ENCODE measurements at regions not wholly inside any gene's neighbourhood (a gene's known extent, or its start where the extent isn't known, plus 50 kb on each side); places are given as distances from the start of the nearest gene placed in this dataset.
"Not testable (repeated sequence)": the region's sequence is repeated elsewhere in the genome, so short reads cannot be mapped to it uniquely, and the experiment has no call there.

DNA sequence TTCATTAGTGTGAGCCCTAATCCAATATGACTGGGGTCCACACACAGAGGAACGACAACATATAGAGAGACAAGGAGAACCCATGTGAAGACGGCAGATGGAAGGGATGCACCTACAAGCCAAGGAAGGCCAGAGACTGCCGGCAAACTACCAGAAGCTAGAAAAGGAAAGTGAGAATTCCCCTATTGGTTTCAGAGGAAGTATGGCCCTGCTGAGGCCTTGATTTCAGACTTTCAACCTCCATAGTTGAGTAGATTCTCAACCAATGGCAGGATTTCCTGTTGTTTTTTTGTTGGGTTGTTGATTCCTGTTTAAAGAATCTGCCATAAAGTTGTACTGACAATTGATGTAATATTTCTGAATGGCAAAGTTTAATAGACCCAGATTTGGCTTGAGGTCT is 241.5 kb downstream of the SATB2 start:
- ChIA-PET CTCF (no interaction called here), POLR2A (no interaction called here)
- peaks cover 8% of the 10 kb centered on the region for H3K9me3 Mint-ChIP-seq
- no peaks in the 10 kb centered on the region for H3K27me3 Mint-ChIP-seq
- no peak overlapping the region for H3K4me3 Mint-ChIP-seq
- DNase-seq = no peak
- no peaks in the 10 kb centered on the region for H3K4me1 Mint-ChIP-seq (ENCODE audit: low read depth)
- H3K36me3 Mint-ChIP-seq = no peaks in the 10 kb centered on the region
- intact Hi-C loops (cut with micrococcal nuclease) = no loop called here
- H3K27ac Mint-ChIP-seq = no peak overlapping the region

DNA sequence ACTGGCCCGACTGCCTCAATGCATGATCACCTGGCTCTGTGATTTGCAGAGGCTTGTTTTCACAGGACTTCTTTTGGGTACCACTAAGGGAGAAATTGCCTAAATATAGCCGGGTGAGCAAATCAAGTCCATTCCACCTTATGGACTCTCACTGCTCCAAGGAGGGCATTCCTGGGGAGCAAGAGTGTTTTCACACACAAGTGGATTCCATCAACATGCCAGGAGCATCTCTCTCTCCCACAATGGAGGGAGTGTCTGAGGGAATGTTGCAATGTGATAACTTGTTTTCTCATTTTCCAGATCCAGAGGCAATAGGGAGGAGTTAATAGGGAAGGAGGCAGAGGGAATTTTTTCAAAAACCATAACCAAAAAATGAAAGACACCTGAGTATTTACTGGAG is 250.7 kb downstream of the SATB2 start:
- Mint-ChIP-seq H3K4me1 (ENCODE audit: low read depth) (no peaks in the 10 kb centered on the region), H3K36me3 (no peaks in the 10 kb centered on the region), H3K4me3 (no peak overlapping the region), H3K9me3 (peaks cover 9% of the 10 kb centered on the region), H3K27ac (no peak overlapping the region), H3K27me3 (no peaks in the 10 kb centered on the region)
- ChIA-PET POLR2A (no interaction called here), CTCF (no interaction called here)
- intact Hi-C loops (cut with micrococcal nuclease) = no loop called here
- no peak for DNase-seq

DNA sequence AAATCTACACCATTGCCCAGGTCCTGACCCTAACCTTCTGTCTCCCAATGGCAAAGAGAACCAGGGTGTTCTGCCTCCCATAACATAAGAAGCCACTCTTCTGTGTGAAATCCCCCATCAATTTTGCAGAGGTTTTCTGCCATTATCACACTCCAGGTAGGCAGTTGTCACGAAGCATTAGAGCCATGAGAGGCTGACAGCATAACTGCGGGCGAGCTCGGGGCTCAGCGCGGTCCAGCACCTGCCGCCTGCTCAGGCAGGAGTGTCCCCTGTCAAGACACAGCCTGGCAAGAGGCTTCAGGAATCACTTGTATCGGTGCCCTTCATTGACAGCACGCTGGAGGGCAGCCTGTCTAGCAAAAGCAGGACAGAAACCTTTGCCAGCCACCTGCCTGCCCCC is 251.2 kb downstream of the SATB2 start:
- intact Hi-C loops (cut with micrococcal nuclease) = no loop called here
- POLR2A ChIA-PET = no interaction called here
- no peaks in the 10 kb centered on the region for H3K27me3 Mint-ChIP-seq

DNA sequence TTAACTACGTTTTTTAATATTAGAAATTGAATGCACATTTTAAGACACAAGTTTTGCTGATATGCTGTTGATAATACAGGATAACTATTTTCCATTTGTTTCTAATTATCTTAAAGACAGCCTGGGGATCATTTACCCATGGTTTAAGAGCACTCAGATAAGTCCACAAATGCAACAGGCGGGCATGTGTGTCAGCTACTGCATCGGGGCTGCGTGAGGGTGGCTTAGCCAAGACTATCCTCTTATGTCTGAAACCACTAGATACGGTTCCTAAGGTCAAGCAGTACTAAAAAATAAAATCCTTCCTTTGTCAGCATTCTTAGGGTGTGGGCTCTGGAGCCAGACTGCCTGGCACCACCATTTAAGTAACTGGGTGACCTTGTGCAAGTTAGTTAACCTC is 254.8 kb downstream of the SATB2 start:
- intact Hi-C loops (cut with micrococcal nuclease) = no loop called here
- ChIA-PET CTCF (no interaction called here), POLR2A (no interaction called here)
- Mint-ChIP-seq H3K4me1 (ENCODE audit: low read depth) (no peaks in the 10 kb centered on the region), H3K4me3 (no peak overlapping the region), H3K9me3 (no peaks in the 10 kb centered on the region), H3K27me3 (no peaks in the 10 kb centered on the region), H3K27ac (no peak overlapping the region), H3K36me3 (no peaks in the 10 kb centered on the region)
- DNase-seq = no peak

More for the DNA sequence above, 251.2 kb downstream of the SATB2 start:
- no peaks in the 10 kb centered on the region for H3K36me3 Mint-ChIP-seq
- peaks cover 4% of the 10 kb centered on the region for H3K9me3 Mint-ChIP-seq
- DNase-seq = no peak
- no peaks in the 10 kb centered on the region for H3K4me1 Mint-ChIP-seq (ENCODE audit: low read depth)
- no peak overlapping the region for H3K27ac Mint-ChIP-seq
- H3K4me3 Mint-ChIP-seq = no peak overlapping the region
- CTCF ChIA-PET = no interaction called here

DNA sequence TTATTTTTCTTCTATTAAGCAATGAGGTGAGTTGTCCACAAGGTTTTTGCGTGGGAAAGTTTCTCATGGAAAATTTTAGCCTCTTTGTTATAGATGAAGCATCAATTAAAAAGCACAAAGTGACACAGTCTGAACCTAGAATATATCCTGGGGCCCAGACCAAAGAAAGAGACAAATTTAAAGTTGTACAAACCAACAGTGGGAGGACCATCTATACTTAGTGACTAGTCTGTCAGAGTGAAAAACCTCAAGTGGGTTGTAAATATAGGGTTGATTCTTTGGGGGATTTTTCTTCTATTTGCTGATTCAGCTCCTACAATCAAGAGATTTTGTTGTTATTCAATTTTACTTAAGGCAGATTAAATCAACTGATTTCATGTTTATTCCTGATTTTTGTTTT is 256.2 kb downstream of the SATB2 start:
- no peaks in the 10 kb centered on the region for H3K27me3 Mint-ChIP-seq
- ChIA-PET POLR2A (no interaction called here), CTCF (interaction anchor here (0.6 kb wide), 1 partner anchor 597 kb away, joined by 3 read pairs; no protein-coding TSS in a partner anchor)
- no peaks in the 10 kb centered on the region for H3K36me3 Mint-ChIP-seq
- no peak overlapping the region for H3K4me3 Mint-ChIP-seq
- no peaks in the 10 kb centered on the region for H3K9me3 Mint-ChIP-seq
- DNase-seq = no peak
- no peaks in the 10 kb centered on the region for H3K4me1 Mint-ChIP-seq (ENCODE audit: low read depth)
- no peak overlapping the region for H3K27ac Mint-ChIP-seq
- intact Hi-C loops (cut with micrococcal nuclease) = no loop called here

DNA sequence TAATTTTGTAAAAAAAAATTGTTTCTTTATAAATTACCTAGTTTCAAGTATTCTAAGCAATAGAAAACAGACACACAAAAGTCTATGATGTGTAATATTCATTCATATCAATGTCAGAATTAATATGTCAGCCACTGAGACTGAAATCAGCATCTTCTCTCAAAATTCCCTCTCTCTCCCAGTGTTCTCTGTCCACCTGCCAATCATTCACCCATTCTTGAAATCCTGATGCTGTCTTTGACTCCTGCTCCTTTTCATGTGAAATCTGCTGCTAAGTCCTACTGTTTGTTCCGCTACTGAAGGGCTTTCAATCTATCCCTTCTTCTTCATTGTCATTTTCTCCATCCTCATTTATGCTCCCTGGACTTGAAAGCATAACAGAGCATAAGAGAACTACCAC is 257.9 kb downstream of the SATB2 start:
- intact Hi-C loops (cut with micrococcal nuclease) = no loop called here
- Mint-ChIP-seq H3K4me3 (no peak overlapping the region), H3K9me3 (no peaks in the 10 kb centered on the region), H3K27ac (no peak overlapping the region), H3K4me1 (ENCODE audit: low read depth) (no peaks in the 10 kb centered on the region), H3K27me3 (no peaks in the 10 kb centered on the region), H3K36me3 (no peaks in the 10 kb centered on the region)
- no peak for DNase-seq
- CTCF ChIA-PET = no interaction called here
- POLR2A ChIA-PET = no interaction called here

DNA sequence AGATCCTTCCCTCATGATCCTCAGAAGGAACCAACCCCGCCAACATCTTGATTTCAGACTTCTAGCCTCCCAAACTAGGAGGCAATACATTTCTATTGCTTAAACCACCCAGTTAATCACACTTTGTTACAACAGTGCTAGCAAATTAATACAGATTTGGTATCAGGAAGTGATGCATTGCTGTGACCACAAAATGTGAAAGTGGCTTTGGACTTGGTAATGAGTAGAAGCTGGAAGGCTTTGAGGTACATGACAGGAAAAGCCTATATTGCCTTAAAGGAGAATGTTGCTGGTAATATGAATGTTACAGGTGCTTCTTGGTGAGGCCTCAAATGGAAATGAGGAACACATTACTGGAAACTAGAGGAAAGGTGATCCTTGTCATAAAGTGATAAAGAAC is 260.3 kb downstream of the SATB2 start:
- CTCF ChIA-PET = no interaction called here
- Mint-ChIP-seq H3K4me3 (no peak overlapping the region), H3K27ac (no peak overlapping the region)

DNA sequence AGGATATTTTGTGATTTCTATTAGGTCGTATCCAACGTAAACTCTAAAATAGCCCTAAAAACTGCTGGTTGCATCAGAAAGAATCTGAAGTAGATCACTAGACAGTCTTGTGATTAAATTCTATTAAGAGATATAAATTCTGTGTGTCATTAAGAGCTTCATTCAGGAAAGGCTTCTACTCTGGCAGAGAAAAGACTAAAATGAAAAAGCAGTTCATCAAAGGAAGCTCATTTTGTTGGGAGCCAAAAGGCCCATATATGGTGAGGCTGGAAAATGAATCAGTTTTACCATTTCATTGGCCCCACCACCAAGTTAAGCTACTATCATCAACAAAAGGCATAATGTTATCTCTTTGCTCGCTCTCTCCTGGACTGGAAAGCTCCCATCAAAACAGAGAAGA is 261.1 kb downstream of the SATB2 start:
- Mint-ChIP-seq H3K27me3 (no peaks in the 10 kb centered on the region), H3K36me3 (no peaks in the 10 kb centered on the region), H3K4me3 (no peak overlapping the region), H3K9me3 (no peaks in the 10 kb centered on the region), H3K27ac (no peak overlapping the region), H3K4me1 (ENCODE audit: low read depth) (no peaks in the 10 kb centered on the region)
- CTCF ChIA-PET = no interaction called here
- POLR2A ChIA-PET = no interaction called here
- no peak for DNase-seq
- intact Hi-C loops (cut with micrococcal nuclease) = no loop called here

More for the DNA sequence above, 260.3 kb downstream of the SATB2 start:
- POLR2A ChIA-PET = no interaction called here
- no peak for DNase-seq
- Mint-ChIP-seq H3K36me3 (no peaks in the 10 kb centered on the region), H3K9me3 (no peaks in the 10 kb centered on the region), H3K27me3 (no peaks in the 10 kb centered on the region), H3K4me1 (ENCODE audit: low read depth) (no peaks in the 10 kb centered on the region)
- intact Hi-C loops (cut with micrococcal nuclease) = no loop called here

DNA sequence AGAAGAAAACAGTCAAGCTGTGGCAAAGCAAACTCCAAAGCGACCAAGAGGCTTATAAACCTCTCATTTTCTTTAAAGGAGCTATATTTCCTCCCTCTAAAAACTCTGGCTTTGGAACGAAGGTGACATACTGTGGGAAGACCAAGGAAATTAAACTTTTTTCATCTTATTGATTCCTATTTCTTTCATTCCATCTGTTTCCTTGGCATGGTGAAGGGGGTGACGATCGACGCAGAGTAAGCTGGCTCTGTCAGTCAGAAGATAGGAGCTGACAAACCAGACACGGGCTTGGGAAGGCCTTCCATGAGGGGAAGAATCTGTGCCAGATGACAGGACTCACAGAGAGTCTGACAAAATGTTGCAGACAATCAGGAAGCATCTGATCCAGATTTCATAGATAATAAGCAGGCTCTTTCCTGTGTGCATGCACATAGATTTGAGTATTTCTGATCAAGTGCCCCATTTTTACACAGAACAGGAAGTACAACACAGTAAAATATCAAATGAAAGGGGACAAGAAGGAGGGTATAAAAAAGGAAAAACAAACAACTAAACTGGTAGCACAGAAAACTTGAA is 261.7 kb downstream of the SATB2 start:
- Mint-ChIP-seq H3K9me3 (no peaks in the 10 kb centered on the region), H3K27ac (no peak overlapping the region), H3K36me3 (no peaks in the 10 kb centered on the region), H3K27me3 (no peaks in the 10 kb centered on the region), H3K4me1 (ENCODE audit: low read depth) (no peaks in the 10 kb centered on the region), H3K4me3 (no peak overlapping the region)
- CTCF ChIA-PET = no interaction called here
- intact Hi-C loops (cut with micrococcal nuclease) = no loop called here
- POLR2A ChIA-PET = no interaction called here
- DNase-seq = no peak

DNA sequence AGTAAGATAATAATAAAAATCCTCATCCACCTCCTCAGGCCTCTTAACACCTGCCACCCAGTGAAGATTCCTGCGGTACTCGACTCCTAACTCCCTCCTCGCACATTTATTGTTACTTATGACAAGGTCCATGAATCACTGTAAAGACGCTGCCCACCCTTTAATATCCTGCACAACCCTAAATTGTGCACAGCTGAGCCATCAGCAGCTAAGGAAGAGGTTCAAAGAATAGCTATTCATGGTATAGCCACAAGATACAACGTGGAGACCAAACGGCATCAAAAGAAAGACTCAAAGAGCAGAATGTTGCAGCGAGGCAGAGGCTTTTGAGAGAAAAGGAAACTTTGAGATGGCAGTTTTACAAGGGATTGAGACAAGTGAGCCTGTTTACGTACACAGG is 266.3 kb downstream of the SATB2 start:
- ChIA-PET POLR2A (no interaction called here), CTCF (no interaction called here)
- intact Hi-C loops (cut with micrococcal nuclease) = no loop called here
- Mint-ChIP-seq H3K27me3 (no peaks in the 10 kb centered on the region), H3K27ac (no peak overlapping the region), H3K4me1 (ENCODE audit: low read depth) (no peaks in the 10 kb centered on the region), H3K36me3 (no peaks in the 10 kb centered on the region), H3K9me3 (no peaks in the 10 kb centered on the region), H3K4me3 (no peak overlapping the region)
- DNase-seq = no peak

DNA sequence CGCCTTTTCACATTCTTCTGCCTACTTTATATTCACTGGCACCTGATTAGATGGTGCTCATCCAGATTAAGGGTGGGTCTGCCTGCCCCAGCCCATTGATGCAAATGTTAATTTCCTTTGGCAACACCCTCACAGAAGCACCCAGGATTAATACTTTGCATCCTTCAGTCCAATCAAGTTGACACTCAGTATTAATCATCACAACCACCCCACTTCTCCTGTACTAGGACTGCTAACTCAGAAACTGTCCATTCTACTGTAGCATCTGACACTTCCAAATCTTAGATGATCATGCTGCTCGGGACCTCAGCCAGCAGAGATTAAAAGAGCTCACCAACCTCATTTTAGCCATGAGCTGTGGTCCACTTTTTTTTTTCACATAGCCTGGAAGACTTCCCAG is 268.5 kb downstream of the SATB2 start:
- Mint-ChIP-seq H3K36me3 (no peaks in the 10 kb centered on the region), H3K4me3 (no peak overlapping the region), H3K27ac (no peak overlapping the region), H3K9me3 (no peaks in the 10 kb centered on the region), H3K4me1 (ENCODE audit: low read depth) (no peaks in the 10 kb centered on the region), H3K27me3 (no peaks in the 10 kb centered on the region)
- intact Hi-C loops (cut with micrococcal nuclease) = no loop called here
- ChIA-PET POLR2A (no interaction called here), CTCF (no interaction called here)
- DNase-seq = no peak

DNA sequence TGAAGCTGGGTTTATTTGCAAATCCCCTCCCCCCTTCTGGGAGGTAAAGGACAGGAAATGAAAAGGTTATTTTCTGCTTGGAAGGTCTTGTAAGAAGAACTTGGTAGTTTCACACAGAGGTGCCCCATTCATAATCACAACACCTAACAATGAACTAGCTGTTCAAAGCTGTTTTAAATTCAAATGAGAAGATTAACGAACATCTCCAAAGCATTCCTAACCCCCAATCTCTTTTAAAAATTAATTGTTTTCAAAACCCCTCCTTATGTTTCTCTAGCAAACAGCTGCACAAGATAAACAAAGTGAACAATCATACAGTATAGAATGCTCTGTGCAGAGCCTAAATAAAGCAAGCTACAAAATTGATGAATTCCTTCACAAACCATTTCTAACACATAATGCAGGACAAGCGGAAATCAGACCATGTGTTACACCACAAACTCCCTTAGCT is 271.4 kb downstream of the SATB2 start:
- Mint-ChIP-seq H3K4me1 (ENCODE audit: low read depth) (no peaks in the 10 kb centered on the region), H3K9me3 (no peaks in the 10 kb centered on the region), H3K27ac (no peak overlapping the region), H3K27me3 (no peaks in the 10 kb centered on the region), H3K36me3 (no peaks in the 10 kb centered on the region), H3K4me3 (no peak overlapping the region)
- ChIA-PET POLR2A (no interaction called here), CTCF (no interaction called here)
- intact Hi-C loops (cut with micrococcal nuclease) = no loop called here
- DNase-seq = no peak

DNA sequence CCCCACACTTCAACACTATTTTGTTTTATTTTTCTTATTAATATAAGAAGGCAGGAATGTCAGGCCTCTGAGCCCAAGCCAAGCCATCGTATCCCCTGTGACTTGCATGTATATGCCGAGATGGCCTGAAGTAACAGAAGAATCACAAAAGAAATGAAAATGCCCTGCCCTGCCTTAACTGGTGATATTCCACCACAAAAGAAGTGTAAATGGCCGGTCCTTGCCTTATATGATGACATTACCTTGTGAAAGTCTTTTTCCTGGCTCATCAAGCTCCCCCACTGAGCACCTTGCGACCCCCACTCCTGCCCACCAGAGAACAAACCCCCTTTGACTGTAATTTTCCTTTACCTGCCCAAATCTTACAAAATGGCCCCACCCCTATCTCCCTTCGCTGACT is 272.6 kb downstream of the SATB2 start:
- H3K9me3 Mint-ChIP-seq; H3K36me3 Mint-ChIP-seq; DNase-seq; intact Hi-C loops (cut with micrococcal nuclease); H3K27ac Mint-ChIP-seq; H3K27me3 Mint-ChIP-seq; CTCF ChIA-PET; H3K4me3 Mint-ChIP-seq; POLR2A ChIA-PET; H3K4me1 Mint-ChIP-seq (ENCODE audit: low read depth): not testable (repeated sequence)
